Astrocyte (in vitro differentiated cells and primary cell): ENCODE measurements at regions not wholly inside any gene's neighbourhood (a gene's known extent, or its start where the extent isn't known, plus 50 kb on each side); places are given as distances from the start of the nearest gene placed in this dataset.

Experiments
- EZH2 ChIP-seq: IDR thresholded peaks from 2 replicates; pipeline ENCODE4 v1.6.1; 2012; ENCODE audit warnings: mild to moderate bottlenecking, low read length, inconsistent platforms; ENCODE audit not compliant: insufficient read depth
- TF ChIP-seq, protein P1 (sequence below): IDR thresholded peaks from 2 replicates; pipeline ENCODE4 v1.5.1; 2011; ENCODE audit warnings: low read depth, mild to moderate bottlenecking, inconsistent platforms, low read length, moderate library complexity; ENCODE audit not compliant: insufficient read depth

DNA sequence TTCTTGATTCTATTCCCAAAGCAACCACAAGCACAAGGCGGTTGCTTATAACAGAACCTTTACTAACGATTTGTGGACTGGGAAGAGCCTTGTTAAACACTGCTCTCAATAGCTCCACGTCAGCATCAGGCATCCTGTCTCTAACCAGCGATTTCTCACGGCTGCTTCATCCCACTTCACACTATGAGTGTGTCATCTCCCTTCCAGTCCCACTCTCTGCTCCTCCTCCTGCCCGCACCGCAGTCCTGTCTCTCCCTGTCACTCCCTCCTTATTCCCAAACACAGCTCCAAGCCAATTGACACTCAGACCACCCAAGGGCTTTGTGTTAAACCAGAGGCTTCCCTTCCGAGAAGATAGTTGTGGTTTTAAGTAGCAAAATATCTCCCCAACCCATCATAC is 94.8 kb downstream of the ABHD5 start:
- TF ChIP-seq, protein P1, sequence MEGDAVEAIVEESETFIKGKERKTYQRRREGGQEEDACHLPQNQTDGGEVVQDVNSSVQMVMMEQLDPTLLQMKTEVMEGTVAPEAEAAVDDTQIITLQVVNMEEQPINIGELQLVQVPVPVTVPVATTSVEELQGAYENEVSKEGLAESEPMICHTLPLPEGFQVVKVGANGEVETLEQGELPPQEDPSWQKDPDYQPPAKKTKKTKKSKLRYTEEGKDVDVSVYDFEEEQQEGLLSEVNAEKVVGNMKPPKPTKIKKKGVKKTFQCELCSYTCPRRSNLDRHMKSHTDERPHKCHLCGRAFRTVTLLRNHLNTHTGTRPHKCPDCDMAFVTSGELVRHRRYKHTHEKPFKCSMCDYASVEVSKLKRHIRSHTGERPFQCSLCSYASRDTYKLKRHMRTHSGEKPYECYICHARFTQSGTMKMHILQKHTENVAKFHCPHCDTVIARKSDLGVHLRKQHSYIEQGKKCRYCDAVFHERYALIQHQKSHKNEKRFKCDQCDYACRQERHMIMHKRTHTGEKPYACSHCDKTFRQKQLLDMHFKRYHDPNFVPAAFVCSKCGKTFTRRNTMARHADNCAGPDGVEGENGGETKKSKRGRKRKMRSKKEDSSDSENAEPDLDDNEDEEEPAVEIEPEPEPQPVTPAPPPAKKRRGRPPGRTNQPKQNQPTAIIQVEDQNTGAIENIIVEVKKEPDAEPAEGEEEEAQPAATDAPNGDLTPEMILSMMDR: no peak
- no peak for TF ChIP-seq EZH2
